ENCODE measurements at regions not wholly inside any gene's neighbourhood (a gene's known extent, or its start where the extent isn't known, plus 50 kb on each side); places are given as distances from the start of the nearest gene placed in this dataset.
"Not testable (repeated sequence)": the region's sequence is repeated elsewhere in the genome, so short reads cannot be mapped to it uniquely, and the experiment has no call there.

DNA sequence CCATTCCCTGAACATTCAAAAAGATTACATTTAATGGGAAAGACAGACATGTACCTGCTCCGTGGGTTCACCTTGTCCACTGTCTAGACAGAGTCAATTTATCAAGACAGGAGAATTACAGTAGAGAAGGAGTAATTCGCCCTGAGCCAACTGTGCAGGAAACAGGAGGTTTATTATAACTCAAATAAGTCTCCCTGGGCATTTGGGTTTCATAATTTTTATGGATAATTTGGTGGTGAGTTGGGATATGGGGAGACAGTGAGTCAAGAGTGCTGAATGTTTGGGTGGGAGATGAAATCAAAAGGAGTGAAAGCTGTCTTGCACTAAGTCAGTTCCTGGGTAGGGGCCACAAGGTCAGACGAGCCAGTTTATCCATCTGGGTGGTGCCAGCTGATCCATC lies 165.9 kb upstream of the NAMPT start:
- DNase-seq (ENCODE audit: low read depth in 3 of 3), result no peak

DNA sequence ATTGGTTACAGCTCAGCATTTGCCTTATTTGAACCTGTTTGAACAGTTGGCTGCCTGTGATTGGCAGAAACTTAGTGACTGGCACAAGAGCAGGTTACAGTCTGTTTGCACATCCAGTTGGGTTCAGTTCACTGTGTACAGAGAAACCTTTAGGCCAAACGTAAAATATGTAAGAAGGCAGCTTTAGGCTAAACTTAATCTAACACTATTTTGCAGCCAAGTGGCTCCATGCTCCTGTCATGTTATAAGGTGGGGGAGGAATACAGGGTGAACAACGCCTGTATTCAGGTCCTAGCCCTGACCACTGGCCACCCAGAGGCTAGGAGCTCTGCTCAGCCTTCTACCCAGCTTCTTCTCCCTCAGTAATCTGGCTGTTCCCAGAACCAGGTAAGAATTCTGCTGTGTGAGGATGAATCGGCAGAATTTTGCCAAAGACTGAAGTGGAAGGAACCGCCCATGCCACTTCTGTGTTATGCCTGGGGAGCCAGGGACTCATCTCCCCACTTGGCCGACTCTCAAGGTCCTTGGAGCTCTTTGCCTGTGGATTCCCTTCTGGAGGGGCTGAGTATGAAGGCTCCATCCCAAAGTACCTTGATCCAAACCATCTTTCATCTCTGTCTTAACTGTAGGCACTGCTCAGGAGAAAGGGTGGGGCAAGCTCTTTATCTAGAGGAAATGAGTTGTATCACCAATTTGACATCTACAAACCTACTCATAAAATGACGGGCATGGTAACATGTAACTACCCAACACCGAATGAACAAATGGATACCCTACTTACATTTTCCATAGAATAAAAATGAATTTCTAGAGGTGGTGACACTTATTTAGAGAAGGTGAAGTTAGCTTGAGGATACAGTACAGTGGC lies 164.4 kb upstream of the NAMPT start:
- DNase-seq (ENCODE audit: low read depth in 3 of 3), result no peak

DNA sequence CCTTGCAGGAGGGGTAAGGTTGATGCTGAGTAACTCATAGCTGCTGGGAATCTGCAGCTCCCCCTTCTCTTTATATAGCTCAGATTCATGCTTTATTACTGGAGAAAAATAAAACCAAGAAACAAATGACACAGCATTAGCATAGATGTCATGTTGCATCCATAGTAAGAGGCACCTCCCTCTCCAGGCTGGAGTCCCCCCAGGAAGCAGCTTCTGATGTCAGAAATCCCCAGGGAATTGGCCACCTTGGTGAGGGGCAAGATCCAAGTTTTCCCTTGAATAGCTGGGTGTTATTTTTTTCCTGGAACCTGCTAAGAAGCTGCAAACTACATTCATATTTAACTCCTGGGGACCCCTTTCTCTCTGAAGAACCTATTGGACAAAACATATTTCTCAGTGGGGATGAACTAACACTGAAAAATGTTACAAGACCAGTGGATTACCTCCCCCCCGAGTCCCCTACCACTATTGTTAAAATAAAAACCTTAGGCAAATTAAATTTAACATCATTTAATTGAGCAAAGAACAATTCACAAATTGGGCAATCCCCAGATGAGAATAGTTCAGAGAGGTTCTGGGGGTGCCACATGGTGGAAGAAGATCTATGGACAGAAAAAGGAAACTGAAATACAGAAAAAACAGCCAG lies 163.7 kb upstream of the NAMPT start:
- DNase-seq (ENCODE audit: low read depth in 3 of 3), result no peak

DNA sequence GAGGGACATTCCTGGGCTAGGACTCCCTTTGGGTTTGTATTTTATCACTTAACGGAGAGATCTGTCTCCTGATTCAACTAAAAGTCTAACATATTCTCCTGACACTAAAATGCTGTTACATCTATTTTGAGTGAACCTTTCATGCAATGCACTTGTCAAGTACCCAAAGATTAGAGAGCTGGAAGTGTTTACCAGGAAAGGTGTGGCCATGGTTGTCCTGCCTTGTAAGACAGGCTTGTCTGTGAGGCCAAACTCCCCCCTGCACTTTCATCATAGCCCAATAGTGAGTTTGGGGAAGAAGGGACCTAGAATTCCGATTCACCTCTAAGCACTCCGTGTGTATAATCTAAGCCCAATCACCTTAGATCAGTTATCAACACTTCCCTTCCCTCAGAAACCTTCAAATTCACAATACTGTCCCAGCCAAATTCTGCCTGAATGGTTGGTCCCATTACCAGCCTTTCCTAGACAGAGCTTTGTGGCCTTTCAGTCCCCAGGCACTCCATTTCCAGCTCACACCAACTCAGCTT lies 162.6 kb upstream of the NAMPT start:
- DNase-seq (ENCODE audit: low read depth in 3 of 3), result no peak

DNA sequence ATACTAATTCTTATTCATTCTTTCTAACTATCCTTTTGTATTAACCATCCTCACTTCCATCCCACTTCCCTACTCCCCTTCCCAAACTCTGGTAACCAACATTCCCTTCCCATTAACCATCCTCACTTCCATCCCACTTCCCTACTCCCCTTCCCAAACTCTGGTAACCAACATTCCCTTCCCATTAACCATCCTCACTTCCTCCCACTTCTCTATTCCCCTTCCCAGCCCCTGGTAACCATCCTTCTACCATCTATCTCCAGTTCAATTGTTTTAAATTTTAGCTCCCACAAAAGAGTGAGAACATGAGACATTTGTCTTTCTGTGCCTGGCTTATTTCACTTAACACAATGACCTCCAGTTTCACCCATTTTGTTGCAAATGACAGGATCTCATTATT lies 160.6 kb upstream of the NAMPT start:
- DNase-seq (ENCODE audit: low read depth in 3 of 3), result not testable (repeated sequence)

DNA sequence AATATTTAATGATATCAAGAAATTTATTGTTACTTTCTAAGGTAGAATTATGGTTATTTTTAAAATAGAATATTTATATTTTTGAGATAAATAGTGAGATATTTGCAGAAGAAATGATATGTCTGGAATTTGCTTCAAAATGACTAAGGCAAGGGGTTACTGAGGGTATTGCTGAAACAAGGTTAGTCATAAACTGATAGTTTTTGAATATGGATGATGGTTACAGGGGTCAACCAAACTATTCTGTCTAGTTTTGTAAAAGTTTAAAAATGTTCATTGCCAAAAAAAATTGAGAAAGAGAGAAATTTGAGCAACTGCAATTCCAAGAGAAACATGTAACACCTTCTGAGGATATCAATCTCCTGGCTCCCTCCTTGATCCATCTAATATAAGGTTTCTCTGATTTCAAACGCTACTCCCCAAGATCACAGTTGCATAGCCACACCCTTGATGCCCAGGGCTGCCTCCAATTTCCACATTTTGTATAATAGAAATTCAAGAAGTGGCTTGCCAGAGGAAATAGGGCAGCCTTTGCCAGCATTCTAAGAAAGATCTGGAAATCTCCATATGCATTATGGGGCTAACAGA lies 159.4 kb upstream of the NAMPT start:
- DNase-seq (ENCODE audit: low read depth in 3 of 3), result no peak

DNA sequence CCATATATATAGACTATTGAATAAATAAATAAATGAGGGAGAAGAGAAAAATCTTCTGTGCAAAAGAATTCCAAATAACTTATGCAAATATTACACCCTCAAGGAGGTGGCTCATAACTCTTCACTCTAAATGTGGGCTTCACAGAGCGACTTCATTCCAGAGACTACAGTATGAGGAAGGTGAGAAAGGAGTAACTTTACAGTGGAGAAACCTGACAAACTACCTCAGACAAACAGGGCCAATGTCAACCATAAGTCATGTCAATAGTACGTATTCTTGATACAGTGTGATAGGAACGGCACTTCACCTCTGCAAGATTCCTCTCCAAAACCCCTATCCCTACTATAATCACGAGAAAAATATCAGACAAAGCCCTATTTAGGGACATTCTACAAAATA lies 158.4 kb upstream of the NAMPT start:
- DNase-seq (ENCODE audit: low read depth in 3 of 3), result no peak

DNA sequence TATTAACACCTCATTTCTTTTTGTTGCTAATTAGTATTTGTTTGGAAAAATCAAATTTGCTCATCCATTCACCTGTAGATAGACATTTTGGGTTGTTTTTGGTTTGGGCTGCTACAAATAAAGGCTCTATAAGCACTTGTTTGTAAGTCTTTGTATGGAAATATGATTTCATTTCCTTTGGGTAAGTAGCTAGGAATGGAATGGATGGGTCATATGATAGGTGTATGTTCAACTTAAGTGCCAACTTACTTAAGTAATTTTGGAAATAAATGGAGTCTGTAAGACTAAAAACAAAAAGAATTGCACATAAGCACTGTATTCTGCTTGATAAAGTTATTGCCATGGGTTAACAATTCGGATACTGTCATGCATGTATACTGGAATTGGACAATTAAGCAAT lies 157.7 kb upstream of the NAMPT start:
- no peak for DNase-seq (ENCODE audit: low read depth in 3 of 3)

DNA sequence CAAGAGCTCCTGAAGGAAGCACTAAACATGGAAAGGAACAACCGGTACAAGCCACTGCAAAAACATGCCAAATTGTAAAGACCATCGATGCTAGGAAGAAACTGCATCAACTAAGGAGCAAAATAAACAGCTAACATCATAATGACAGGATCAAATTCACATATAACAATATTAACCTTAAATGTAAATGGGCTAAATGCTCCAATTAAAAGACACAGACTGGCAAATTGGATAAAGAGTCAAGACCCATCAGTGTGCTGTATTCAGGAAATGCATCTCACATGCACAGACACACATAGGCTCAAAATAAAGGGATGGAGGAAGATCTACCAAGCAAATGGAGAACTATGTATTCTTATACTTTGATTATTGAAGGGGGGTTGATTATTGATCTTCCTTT lies 156.6 kb upstream of the NAMPT start:
- not testable (repeated sequence) for DNase-seq (ENCODE audit: low read depth in 3 of 3)

DNA sequence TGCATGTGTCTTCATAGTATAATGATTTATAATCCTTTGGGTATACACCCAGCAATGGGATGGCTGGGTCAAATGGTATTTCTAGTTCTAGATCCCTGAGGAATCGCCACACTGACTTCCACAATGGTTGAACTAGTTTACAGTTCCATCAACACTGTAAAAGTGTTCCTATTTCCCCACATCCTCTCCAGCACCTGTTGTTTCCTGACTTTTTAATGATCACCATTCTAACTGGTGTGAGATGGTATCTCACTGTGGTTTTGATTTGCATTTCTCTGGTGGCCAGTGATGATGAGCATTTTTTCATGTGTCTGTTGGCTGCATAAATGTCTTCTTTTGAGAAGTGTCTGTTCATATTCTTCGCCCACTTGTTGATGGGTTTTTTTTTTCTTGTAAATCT lies 152.2 kb upstream of the NAMPT start:
- DNase-seq (ENCODE audit: low read depth in 3 of 3), result not testable (repeated sequence)

DNA sequence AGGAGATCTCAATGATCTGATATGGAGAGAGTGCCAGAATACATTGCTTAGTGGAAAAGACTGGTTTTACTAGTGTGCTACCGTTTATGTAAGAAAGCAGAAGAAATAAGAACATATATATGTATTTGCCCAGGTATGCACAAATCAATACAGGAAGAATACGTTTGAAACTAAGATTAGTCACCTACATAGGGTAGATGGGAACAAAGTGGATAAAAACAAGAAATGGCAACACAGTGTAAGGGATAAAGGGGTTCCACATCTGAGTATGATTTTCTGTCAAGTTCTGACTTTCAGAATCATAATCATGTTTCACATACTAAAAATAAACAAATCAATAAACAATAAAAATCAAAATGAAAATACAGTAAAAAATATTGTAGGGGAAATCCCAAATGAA lies 148.6 kb upstream of the NAMPT start:
- no peak for DNase-seq (ENCODE audit: low read depth in 3 of 3)

DNA sequence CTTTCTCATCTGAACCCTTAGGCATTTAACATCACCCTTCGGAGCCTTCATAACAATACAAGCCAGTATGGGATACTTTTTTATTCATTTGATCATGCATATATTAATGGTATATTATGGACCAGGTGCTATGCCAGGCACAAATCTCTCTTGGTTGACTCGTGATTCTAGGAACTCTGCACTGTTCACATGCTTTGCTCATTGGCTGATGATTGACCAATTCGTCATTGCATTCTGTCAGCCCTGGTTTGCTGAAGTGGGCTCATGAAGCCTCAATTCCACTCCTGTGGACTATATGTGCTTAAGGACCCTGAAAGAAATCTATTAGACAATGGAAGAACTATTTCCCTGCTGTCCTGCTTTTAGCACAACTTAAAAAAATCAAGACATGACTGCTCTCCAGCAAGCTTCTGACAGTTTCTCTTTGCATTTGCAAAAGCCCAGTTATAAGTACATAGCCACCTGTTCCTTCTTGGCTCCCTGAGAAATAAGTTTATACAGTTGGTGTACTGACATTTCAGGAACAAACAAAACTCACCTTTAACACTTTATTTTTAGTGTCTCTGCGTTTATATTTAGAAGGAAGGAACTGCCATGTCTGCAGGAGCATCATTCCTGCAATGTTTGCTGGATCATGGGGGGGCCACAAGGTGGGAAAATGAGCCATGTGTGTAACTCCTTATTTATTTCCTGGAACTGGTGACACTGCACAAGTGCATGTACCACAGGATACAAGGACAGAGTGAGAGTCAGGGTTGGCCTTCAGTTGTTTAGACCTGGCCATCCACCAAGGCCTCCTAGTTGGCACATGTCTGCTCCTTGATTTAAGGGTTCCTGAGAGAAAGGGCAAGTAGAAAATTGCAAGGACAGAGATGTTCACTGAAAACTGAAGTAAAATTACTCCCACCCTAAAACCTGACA lies 146.0 kb upstream of the NAMPT start:
- DNase-seq (ENCODE audit: low read depth in 3 of 3), result no peak

DNA sequence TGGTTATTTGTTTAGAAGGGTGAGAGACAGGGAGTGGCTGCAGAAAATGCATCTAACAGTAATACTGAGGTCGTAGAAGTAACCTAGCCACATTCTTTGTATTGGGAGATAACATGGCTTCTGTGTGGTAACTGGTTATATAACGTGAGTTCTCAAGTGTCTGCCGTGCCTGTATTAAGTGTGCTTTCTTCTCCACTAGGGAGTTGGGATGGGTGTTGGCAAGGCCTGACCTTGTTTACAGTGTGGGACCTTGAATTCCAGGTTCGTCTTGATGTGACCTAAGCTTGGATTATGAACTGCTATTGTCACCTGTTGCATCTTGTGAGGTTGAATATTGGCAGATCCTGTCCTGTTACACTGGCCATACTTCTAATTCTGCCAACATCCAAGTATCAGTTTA lies 145.3 kb upstream of the NAMPT start:
- no peak for DNase-seq (ENCODE audit: low read depth in 3 of 3)

DNA sequence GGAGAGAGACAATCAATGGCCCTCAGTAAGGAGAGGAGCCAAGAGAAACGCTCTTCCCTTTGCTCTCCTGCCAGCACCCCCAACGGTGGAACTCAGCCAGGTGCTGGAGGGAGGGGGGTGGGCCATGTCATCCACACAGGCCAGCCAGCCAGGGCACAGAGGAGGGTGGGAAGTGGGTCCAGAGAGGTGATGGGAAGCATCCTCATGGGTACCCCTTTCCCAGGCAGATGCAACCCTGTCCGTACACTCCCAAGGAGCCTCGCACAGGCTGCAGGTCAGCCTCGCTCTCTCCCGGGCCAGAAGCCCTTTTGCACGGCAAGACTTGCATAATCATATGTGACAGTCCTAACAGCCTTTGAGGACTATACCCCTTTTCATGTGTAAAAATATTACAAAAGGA lies 142.0 kb upstream of the NAMPT start:
- no peak for DNase-seq (ENCODE audit: low read depth in 3 of 3)

DNA sequence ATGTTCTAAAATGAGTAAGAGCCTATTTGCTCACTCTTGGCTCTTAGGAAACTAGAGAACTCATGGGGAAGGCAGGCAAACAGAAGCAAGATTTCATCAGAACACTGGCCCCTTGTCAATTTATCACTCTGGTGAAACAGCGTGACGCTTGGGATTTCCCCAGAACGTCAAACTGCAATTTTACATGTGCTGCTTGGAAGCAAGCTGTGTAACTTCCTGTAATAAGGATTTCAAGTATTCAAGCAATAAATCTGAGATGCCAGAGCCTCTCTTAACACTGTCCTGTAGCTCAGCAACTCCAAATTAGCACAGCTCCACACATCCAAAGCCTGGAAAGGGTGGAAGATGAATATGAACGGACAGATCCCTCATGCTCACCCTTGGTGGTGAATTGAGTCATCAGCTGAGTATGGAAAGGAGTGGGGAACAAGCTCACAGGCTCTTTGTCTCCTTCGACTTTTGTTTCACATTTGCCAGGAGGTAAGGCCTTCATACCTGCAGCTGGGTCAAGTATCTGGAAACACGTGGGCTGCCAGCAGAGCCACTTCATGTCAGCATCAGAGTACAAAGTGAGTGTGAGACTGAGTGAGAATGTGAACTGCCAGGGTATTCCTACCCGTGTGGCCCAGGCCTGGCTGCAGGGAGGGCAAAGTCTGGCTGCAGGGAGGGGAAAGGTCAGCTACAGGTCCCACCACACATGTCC lies 140.4 kb upstream of the NAMPT start:
- peak; percentile 59 to 81 (median 72) for DNase-seq (ENCODE audit: low read depth in 3 of 3)

DNA sequence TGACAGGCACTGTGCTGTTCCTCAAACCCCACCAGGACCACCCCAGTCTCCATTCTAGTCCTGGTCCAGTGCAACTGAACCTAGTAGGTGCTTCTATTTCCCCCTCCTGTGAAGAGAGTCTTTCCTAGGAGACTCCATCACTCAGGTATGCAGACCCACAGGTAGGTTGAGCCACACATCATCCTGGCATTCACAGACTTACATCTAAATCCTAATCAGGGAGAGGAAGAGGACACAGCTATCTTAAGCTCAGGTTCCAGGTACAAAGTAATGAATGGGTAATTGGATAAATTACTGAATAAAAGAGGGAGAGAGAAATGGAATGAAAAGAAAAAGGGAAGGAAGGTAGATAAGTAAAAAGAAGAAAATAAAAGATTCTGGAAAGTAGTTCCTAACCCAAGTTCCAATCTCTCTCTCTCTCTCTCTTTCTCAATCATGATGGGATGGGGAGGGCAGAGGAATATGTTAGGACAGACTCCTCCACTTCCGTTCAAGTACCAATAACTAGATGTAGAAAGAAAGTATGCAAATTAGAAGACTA lies 139.8 kb upstream of the NAMPT start:
- DNase-seq (ENCODE audit: low read depth in 3 of 3), result no peak

DNA sequence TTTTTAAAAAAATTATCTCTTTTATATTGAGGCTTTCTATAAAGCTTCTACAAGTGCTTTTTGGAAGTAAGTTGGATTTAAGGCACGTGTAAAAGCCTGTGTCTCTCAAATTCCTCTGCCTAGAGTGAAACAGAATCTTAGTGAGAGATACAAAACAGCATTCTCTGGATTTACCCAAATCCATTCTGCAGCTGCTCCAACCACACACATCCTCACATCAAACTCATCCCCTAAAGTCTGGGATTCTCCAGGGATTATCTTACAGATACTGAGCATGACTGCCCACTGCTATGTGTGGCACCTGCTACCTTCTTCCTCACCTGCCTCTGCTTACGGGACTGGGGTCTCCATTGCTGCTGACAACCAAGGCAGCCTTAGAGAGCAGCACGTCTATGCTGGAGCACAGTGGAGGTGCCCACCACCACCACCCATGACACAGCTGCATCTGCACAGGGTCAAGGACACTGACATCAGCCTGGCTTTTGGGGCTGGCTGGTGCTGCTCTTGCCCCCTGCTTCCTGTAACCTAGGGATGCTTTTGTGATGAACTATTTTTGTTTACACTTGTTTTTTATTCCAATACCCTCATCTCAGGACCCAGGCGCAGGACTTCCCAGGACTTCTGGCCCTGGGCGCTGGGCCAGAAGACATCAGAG lies 139.2 kb upstream of the NAMPT start:
- no peak for DNase-seq (ENCODE audit: low read depth in 3 of 3)

DNA sequence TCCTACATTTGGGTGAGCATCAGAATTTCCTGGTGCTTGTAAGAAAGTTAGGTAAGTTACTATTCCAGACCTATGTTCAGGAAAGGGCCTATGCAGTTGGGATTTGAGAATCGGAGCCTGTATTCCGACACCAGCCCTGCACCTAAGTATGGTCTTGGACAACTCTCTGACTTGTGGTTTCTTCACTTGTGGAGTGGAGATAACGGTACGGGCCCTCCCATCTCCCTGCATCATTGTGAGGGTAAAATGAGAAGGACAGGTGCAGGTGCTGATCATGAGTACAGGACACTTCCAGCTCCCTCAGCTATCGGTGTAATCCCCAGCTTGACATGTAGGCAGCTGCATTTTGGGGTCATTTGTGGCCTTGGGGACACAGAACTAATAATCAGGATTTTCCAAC lies 138.3 kb upstream of the NAMPT start:
- DNase-seq (ENCODE audit: low read depth in 3 of 3), result no peak

DNA sequence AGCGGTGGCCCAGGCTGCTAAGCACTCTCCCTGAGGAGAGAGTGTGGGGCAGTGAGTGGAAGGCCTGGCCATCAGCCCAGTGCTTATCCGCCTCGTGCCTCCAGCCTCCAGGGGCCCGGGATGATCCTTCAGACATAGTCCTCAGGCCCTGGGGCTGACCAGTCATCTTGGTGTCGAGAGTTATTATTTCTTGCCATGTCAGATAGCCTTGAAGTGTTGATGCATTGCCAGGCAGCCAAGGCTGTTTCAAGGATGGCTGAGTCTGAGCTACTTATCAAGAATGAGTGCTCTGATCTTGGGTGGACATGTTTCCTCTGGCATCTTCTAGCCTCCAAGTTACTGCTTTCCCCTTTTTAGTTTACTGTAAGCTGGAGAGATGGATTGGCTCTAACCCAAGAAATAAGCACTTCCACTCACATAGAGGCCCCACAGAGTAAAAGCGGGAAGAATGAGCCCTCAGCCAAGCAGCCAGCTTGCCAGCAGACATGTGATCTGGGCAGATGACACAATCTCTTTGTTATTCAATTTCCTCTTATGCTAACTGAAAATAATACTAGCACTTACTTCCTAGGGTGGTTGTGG lies 136.5 kb upstream of the NAMPT start:
- DNase-seq (ENCODE audit: low read depth in 3 of 3), result no peak

DNA sequence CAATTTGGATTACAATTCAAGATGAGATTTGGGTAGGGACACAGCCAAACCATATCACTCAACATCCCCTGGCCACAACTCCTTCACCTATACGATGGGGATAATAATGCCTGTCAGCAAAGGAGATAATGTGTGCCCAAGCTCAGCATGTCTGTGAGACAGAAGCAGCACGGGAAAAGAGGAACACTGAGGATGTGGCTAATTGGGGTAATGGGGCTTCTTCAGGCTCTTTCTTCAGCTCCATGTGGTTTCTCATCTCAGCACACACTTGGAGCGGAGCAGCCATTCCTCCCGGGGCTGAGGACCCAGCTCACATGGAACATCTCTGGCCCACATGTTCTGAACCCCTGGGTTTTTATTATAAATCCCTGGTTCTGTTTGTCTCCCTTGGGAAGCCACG lies 136.0 kb upstream of the NAMPT start:
- DNase-seq (ENCODE audit: low read depth in 3 of 3), result no peak
